GM21529 (cell line): ENCODE measurements at regions not wholly inside any gene's neighbourhood (a gene's known extent, or its start where the extent isn't known, plus 50 kb on each side); places are given as distances from the start of the nearest gene placed in this dataset.

Experiments
- ATAC-seq: cut with Tn5 transposase; IDR thresholded peaks from one replicate; pipeline ENCODE4 v1.9.1; 2021; ENCODE audit not compliant: unreplicated experiment

DNA sequence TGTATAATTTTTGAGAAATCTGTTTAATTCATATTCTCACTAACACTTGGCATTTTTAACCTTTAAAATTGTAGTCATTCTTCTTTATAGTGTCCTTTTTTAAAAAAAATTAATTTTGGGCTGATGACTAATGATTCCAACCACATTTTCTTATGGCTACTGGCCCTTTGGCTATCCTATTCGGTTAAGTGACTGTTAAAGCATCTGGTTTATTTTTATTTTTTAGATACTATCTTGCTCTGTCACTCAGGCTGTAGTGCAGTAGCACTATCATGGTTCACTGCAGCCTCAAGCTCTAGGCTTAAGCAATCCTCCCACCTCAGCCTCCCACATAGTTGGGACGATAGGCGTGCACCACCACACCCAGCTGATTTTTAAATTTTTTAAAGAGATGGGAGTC, 723.2 kb upstream of the CXADR start:
- no peak for ATAC-seq

DNA sequence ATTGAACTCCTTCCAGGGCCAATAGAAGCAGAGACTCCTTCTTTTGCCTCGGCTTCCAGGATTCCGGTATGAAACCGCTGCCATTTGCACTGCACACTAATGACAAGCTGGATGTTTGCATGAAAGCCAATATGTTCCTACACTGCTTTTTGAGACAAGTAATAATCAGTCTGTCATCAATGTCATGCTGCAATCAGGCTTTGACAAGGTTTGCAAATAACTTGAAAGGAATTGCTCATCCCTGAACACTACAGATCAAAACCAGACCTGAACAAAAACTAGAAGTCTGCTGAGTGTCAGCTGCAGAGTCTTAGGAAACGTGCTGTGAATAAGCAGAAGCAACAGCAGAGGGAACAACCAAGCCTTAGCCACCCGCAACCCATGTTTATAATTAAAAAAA, 720.7 kb upstream of the CXADR start:
- ATAC-seq: no peak

DNA sequence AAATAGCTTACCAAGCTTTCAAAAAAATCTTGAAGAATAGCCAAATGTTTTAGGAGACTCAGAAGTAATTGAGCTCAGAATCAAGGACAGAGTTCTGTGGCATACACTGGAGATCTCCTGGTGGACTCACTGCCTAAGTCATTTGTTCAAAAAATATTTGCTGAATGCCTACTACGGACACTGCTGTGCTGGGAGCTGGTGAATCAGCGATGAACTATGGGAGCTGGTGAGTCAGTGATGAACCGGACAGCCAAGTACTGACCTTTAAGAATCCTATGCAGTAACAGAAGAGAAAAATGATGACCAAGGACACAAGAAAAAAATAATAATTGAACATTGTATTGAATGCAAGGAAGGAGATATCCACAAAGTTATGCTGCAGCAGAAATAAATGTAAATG, 717.9 kb upstream of the CXADR start:
- no peak for ATAC-seq

DNA sequence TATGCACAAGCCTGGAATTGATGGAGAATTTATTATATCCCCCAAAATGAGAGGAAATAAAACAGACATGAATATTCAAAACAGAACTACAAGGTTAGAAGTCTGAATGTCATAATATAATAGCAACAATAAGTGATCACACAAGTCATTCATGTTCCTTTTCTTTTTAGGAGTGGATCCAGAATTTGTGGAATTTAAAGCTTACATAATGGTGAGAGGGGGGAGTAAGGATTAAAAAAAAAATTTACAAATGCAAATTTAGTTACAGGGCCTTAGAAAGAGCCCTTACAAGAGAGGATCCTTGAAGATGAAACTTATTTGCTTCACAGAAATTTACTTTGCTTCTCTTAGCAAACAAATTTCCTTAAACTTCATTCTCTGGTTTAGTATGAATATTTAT, 716.1 kb upstream of the CXADR start:
- ATAC-seq: no peak

DNA sequence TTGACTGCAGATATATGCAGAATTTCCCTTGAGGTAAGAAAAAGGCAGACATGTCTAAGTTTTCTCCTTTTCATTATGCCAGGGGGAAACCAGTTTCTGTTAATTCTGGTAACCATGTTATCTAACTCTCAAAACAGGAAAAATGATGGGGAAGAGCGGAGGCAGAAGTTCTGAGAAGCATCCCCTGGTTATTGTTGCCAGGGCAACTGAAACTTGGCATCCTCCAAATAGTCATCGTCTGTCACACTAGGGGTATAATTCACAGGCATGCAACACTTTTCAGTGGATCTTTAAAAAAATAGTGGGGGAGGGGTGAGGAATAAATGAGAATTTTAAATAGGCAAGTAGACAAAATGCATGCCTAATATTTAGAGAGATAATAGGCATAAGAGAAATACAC, 715.3 kb upstream of the CXADR start:
- ATAC-seq: no peak

DNA sequence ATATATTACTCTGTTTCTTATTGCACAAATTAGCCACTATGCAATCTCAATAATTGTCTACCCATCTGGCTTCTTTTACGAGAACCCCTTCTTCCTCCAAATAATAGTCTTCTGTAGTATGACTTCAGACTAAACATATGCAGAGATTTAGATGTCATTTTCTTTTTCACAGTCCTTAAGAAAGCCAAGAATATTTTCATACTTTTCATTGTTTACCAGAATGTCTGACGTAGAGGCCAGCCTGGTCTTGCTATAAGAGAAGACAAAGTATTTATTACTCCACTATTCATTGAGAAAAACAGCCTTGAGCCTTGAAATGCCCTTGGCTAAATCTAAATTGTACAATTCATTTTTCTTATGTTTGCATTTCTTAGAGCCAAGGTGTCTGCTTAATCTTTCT, 714.9 kb upstream of the CXADR start:
- ATAC-seq: no peak

DNA sequence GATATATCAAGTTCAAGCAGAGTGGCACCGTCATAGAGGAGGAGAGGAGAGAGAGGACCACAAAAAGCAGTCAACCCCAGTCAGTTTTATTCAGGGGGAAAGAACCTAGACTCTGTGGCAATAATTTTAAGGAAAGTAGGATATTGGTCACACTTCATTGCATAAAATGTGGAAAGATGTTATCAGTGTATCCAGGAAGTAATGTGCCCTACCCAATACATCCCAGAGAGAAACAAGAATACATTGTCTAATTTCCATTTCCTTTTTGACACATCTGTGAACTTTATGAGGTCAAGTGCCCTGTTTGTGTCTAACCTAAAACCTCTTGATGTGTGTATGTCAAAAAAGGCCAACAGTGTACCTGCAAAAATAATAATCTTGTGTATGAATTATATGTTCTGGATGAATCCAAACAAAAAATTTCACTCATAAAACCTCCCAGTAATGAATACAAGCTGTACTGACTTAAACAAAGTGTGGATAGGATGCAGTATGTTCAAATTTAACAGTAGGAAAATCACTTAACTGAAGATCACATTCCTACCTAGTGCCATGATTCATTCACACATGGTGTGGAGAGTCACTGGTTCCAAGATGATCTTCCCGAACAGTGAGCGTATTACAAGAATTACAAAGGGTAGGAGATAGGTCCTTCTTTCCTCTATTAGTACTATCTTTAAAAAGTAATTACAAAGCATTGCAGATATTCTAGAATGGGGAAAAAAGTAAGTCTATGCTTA, 712.1 kb upstream of the CXADR start:
- no peak for ATAC-seq

DNA sequence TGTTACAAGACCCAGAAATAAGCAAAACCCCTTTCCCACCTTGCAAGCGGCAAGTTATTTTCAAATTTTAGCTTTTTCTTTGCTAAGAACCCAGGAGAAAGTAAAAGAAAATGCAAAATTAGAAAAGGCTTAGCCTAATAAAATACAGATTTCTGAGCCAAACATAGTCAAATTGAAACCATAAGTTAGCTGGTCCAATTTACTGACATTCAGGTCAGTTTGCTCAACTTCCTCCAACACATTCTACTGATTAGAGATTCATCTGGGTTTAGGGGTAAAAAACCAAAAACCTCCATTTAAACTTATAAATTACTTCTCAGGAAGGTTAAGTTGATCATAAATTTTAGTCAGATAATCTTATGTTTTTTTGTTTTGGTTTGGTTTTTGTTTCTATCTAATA, 701.8 kb upstream of the CXADR start:
- ATAC-seq: no peak

DNA sequence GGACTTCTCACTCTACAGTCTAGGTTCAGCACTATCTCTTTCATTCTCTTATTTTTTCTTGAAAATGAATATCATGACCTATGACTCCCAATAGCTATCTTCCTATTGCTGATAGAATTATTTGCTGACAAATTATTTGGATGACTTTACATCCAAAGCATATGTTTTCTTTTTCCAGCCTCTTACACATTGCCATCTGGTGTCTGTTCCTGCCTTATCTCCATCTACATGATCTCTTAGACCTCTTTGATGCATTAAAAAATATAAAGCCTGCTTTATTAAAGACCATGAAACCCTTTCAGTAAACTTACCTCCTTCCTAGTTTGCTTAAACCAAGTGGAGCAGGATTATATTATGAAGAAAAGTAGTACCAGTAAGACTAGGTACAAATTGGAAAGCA, 700.9 kb upstream of the CXADR start:
- no peak for ATAC-seq

DNA sequence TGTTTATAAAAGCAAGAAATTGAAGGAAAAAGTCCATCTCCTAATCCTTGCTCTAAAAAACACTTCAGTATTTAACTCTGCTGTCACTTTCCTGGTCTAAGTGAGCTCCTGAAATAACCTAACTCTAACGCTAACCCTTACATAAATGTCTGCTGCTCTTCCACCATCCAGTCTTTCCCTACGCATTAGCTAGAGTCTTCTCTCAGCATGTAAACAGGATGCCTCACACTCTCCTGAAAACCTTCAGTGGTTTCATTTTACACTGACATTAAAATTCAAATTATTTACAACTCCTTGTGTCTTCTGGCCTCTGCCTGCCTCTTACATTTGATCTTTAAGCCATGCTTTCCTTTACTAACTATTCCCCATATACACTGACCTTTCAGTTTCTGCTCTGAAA, 697.6 kb upstream of the CXADR start:
- no peak for ATAC-seq

DNA sequence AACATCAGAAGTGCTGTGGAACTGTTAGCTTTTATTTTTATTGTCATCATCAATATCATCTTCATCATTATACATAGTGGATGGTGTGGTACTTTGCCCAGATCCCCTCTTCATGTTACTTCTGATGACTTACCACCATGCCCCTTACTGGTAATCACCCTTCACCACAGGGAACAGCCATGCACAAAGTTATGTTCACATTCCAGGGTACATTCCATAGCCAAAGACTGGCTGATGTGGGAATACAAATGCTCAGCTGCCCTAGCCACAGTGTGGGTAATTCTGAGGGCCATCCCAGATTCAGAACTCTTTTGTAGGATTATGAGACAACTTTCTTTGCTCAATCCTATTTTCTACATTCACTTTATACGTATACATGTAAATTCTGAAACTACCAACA, 691.3 kb upstream of the CXADR start:
- no peak for ATAC-seq

DNA sequence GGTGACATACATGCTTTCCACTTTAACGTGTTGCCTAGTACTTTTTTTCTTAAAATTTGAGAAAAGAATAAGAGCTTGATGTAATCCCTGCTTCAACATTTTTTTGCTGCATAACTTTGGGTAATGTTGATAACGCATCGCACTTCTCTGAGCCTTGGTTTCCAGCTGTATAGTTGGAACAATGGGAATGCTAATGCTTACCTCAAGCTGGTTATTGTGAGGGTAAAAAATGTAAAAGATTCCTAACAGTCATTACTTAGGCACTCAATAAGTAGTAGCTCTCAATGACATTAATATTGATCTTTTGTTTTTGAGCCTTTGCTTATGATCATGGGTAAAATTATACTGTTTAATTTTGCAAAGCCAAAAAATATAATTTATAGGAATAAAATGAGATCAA, 683.3 kb upstream of the CXADR start:
- no peak for ATAC-seq

DNA sequence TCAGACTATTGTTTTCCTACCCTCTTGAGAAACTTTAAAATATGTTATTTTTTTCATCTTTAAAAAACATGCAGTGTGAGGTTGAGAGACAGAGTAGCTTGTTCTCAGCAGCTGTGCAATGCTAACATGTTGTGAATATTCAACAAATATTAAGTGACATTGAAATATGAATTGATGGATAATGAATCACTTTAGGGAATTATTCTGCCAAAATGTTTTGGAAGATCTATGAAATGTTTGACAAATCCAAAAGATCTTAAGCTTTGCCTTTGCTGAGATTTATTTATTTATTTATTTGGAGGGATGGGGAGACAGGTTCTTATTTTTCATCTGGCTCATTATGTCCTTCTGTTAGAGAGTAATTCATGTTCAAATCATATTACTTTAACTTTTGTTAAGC, 680.1 kb upstream of the CXADR start:
- ATAC-seq: no peak

DNA sequence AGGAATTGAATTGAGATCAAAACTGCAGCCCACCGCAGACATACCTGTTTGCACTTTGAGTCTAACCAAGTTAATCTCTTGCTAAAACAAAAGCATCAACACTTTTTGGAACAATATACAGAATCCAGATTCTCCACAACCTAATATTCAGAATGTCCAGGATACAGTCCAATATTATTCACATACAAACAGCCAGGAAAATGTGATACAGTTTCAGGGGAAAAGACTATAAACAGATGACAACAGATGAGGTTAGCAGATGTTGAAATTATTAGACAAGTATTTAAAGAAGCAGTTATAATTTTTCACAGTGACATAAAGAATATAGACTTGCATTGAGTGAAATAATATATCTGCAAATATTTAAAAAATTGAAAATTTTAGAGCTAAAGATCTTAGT, 678.1 kb upstream of the CXADR start:
- ATAC-seq: no peak

DNA sequence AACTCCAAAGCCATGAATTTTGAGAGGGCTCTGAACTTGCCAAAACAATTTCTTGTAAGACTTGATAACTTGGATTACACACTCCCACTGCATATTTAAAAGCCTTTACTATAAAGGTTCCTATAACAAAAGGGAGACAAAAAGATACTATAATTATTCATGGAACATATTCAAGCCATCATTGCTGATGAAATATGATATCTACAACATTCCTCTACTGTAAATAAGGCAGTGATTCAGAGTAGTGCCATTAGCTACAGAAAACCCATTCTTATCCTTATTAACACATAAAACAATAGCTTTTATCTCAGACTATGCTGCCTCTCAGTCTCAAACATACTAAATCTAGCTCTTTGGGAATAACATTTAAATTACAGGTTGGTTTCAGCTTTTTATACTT, 675.5 kb upstream of the CXADR start:
- no peak for ATAC-seq

DNA sequence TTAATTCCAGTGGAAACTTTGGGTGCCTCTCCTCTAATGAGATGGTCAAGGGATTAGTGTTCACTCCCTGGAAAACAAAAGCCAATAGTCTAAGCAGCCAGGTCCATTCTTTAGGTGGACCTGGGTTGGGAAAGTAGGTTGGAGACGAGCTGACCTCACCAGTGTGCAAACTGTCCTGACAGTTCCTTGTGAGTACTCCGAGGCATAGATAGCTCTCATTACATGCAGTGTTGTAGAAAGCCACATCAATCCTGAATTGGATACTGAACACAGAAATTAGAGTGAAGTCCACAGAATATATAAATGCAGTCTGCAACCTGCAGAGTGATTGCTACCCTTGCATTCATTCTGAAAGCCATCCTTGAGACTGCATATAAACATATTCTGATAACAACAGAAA, 675.1 kb upstream of the CXADR start:
- no peak for ATAC-seq

DNA sequence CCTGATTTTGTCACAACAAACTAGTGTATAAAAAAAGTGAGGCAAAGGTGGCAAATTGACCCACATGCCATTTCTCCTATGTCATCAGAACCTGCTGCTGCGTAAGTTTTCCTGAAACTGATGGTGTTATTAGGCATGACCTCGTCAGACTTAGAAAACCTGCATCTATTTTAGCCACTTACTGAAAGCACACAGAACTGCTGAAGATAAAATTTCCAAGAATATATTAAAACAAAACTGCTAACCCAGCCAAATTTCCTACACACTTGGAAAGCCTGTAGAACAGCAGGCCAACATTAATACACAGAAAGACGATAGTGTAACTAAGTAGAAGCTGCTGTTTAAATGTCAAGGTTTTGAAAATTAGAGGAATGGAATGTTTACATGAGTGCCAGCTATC, 674.5 kb upstream of the CXADR start:
- no peak for ATAC-seq

DNA sequence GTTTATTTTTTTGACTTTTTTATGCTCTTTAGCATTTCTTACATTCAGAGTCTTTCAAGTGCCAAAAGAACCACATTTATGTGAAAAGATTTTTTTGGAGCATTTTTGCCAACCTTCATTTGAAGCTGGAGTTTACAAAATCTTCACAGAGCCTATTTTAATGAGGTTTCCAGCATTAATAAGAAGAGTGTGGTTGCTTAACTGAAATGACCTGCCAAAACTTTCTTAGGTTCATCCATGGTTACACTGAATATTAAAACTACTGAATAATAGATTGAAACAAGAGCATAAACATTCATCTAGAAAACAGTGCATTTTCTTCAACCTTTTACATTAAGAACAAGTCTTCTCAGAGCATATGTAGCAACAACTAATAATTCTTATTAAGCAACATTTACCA, 672.3 kb upstream of the CXADR start:
- no peak for ATAC-seq

DNA sequence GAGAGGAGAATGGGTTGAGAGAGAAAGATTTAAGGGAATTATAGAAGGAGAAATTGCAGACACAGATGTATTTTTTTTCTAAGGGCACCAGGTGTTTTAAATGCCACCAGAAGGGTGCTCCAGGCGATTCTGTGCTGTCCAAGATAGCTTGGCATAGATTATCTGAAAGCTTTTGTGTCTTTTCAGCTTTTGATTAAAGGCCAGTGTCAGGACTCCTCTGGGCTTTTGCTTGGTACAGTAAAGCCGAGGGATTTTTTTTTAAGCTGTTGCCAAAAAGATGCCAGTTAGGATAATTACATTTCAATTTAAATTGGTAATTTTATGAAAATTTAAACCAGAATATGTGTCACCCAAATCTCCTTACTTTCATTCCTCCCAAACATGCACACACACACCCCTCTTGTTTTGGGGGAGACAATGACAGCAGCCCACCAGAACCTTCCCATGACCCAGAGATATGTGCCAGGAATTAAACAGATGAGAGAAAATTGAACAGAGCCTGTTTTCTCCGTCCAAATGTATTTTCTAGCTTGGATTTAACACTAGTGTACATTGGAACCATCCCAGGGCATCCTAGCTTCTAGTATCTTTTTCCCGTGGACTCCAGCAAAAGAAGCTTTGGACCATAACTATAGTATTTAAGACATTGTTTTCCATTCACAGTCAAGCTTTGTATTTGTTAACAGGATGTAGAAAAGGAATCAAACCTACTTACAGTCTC, 670.7 kb upstream of the CXADR start:
- no peak for ATAC-seq

DNA sequence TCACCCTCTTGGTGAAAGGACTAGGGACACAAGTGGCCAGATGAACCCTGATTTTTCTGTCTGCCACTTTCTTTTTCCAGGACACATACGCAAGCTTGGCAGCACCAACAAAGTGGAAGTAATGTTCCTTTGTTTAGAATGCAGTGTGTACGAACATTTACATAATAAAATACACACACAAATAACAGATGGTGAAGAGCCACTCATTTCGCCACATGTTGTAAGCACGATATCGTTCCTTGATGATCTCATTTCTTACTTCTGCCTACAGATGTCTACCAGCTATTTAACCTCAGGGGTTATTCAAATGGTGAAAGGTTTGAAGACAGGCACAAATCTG, 670.2 kb upstream of the CXADR start:
- ATAC-seq: no peak

DNA sequence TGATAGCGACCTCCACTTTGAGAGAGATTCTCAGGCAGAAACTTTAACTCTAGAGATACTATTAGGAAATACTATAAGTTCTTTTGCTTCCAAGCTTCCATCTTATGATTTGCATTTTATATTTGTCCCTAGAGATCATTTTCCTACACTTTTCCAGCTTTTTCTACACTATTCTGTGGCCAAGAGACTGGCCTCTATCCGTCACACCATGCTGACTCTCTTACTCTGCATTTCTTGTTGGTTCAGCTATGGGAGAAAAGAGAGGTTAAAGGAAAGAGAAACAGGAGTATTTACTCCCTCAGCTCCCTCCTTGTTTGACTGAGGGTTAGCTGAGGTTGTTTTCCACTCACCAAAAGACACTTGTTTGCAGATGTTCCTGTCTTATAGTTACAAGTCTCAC, 665.6 kb upstream of the CXADR start:
- no peak for ATAC-seq

DNA sequence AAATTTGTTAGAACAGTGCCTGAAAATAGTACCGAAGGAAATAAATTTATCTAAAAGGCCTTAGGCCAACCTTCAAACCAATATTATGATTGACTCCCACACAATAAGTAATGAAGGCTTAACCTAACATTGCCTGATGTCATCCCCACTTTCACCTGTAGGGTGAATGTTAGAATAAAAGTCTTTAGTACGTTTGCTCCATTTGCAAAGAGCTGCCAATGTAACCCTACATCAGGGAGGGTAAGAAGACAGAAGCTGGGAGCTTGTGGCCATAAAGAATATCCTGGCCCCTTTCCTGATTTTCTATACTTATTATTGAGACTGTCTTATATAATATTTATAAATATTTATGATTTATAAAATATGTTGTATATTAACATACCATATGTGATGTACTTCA, 661.8 kb upstream of the CXADR start:
- no peak for ATAC-seq

DNA sequence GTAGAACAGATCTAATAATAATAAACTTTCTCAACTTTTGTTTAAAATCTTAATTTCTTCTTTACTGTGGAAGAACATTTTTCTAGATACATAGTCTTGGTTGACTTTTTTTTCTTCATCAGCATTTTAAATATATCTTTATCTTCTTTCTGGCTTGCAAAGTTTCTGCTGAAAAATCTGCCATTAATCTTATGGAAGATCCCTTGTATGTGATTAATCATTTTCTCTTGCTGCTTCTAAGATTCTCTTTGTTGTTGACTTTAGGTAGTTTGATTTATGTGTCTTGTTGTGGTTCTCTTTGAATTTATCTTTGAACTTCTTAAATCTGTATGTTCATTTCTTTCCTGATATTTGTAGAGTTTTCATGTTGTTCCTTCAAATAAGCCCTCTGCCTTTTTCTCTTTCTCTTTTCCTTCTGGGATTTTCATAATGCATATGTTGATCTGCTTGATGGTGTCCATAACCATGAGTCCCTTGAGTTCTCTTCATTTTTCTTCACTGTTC, 657.6 kb upstream of the CXADR start:
- ATAC-seq: no peak
